ENCODE measurements at regions not wholly inside any gene's neighbourhood (a gene's known extent, or its start where the extent isn't known, plus 50 kb on each side); places are given as distances from the start of the nearest gene placed in this dataset.
A peak's percentile ranks its signal among the peaks of the same experiment; 100 is the strongest.
"Not testable (repeated sequence)": the region's sequence is repeated elsewhere in the genome, so short reads cannot be mapped to it uniquely, and the experiment has no call there.

GRCh38 chr5:110836851-110837250 is 98.0 kb downstream of the SLC25A46 start:
- Histone ChIP-seq H3K27me3 (ENCODE audit: control insufficient read depth, insufficient read depth, low read length) (no peaks in the 10 kb centered on the region), H3K4me3 (ENCODE audit: low read depth, low read length) (no peak overlapping the region), H3K36me3 (ENCODE audit: control insufficient read depth, insufficient read depth, low read length) (no peaks in the 10 kb centered on the region)
- no peak for TF ChIP-seq CTCF (IDR thresholded peaks at IDR 0.05; ENCODE audit: insufficient read depth, low read length, severe bottlenecking)
- FAIRE-seq, result no peak
- no peak for DNase-seq (ENCODE audit: low read depth)

GRCh38 chr5:110838357-110838756 is 99.5 kb downstream of the SLC25A46 start:
- not testable (repeated sequence) for DNase-seq (ENCODE audit: low read depth); FAIRE-seq; H3K36me3 ChIP-seq (ENCODE audit: control insufficient read depth, insufficient read depth, low read length); H3K4me3 ChIP-seq (ENCODE audit: low read depth, low read length); H3K27me3 ChIP-seq (ENCODE audit: control insufficient read depth, insufficient read depth, low read length)

- Histone ChIP-seq H3K4me3 (ENCODE audit: low read depth, low read length) (no peak overlapping the region), H3K36me3 (ENCODE audit: control insufficient read depth, insufficient read depth, low read length) (no peaks in the 10 kb centered on the region), H3K27me3 (ENCODE audit: control insufficient read depth, insufficient read depth, low read length) (no peaks in the 10 kb centered on the region)
- DNase-seq (ENCODE audit: low read depth), result no peak
- no peak for TF ChIP-seq CTCF (IDR thresholded peaks at IDR 0.05; ENCODE audit: insufficient read depth, low read length, severe bottlenecking)
- no peak for FAIRE-seq
Measured at GRCh38 chr5:110838961-110839360, 100.2 kb downstream of the SLC25A46 start.

GRCh38 chr5:110840347-110840960 is 101.6 kb downstream of the SLC25A46 start:
- Histone ChIP-seq H3K36me3 (ENCODE audit: control insufficient read depth, insufficient read depth, low read length) (no peaks in the 10 kb centered on the region), H3K4me3 (ENCODE audit: low read depth, low read length) (no peak overlapping the region), H3K27me3 (ENCODE audit: control insufficient read depth, insufficient read depth, low read length) (no peaks in the 10 kb centered on the region)
- FAIRE-seq, result no peak
- DNase-seq (ENCODE audit: low read depth), result peak; percentile 55
- TF ChIP-seq CTCF (IDR thresholded peaks at IDR 0.05; ENCODE audit: insufficient read depth, low read length, severe bottlenecking), result no peak

- H3K36me3 ChIP-seq (ENCODE audit: control insufficient read depth, insufficient read depth, low read length), result no peaks in the 10 kb centered on the region
- FAIRE-seq (no peak), DNase-seq (ENCODE audit: low read depth) (peak; percentile 85)
- no peak overlapping the region for H3K4me3 ChIP-seq (ENCODE audit: low read depth, low read length)
- no peaks in the 10 kb centered on the region for H3K27me3 ChIP-seq (ENCODE audit: control insufficient read depth, insufficient read depth, low read length)
- TF ChIP-seq CTCF (IDR thresholded peaks at IDR 0.05; ENCODE audit: insufficient read depth, low read length, severe bottlenecking), result no peak
Measured at GRCh38 chr5:110841137-110841536, 102.3 kb downstream of the SLC25A46 start.

GRCh38 chr5:110842948-110843347 is 104.1 kb downstream of the SLC25A46 start:
- Histone ChIP-seq H3K36me3 (ENCODE audit: control insufficient read depth, insufficient read depth, low read length) (no peaks in the 10 kb centered on the region), H3K4me3 (ENCODE audit: low read depth, low read length) (no peak overlapping the region), H3K27me3 (ENCODE audit: control insufficient read depth, insufficient read depth, low read length) (no peaks in the 10 kb centered on the region)
- no peak for DNase-seq (ENCODE audit: low read depth)
- FAIRE-seq, result no peak
- no peak for TF ChIP-seq CTCF (IDR thresholded peaks at IDR 0.05; ENCODE audit: insufficient read depth, low read length, severe bottlenecking)

All from bronchial epithelial cell (primary cell).